Activated CD4-positive, CD25-positive, alpha-beta regulatory T cell treated with anti-CD3 and anti-CD28 coated beads, Interleukin-2, amount 50 U/mL, for 16 hours (primary cell): ENCODE measurements at regions not wholly inside any gene's neighbourhood (a gene's known extent, or its start where the extent isn't known, plus 50 kb on each side); places are given as distances from the start of the nearest gene placed in this dataset.

ENCODE experiments used
- DNase-seq: peaks from one replicate; pipeline ENCODE4 v3.0.0-alpha.2; 2020; ENCODE audit warnings: low read depth, low spot score

DNA sequence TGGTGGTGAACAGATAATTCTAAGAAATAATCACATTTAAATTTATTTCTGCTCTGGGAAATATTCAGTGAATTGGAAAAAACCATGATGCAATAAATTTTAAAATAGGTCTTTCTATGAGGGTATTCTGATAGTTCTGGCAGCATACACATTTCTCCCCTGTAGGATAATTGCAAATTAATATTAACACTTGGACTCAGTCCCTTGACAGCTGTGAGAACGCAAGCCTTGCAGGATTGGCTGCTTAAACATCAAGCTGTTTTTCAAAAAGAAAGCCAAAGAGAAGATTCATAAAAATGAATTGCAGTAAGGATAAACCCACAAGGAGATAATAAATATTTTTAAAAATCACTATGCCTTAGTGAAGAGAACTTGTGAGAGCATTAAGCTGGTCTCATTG, 180.0 kb downstream of the MTRR start:
- no peak for DNase-seq

DNA sequence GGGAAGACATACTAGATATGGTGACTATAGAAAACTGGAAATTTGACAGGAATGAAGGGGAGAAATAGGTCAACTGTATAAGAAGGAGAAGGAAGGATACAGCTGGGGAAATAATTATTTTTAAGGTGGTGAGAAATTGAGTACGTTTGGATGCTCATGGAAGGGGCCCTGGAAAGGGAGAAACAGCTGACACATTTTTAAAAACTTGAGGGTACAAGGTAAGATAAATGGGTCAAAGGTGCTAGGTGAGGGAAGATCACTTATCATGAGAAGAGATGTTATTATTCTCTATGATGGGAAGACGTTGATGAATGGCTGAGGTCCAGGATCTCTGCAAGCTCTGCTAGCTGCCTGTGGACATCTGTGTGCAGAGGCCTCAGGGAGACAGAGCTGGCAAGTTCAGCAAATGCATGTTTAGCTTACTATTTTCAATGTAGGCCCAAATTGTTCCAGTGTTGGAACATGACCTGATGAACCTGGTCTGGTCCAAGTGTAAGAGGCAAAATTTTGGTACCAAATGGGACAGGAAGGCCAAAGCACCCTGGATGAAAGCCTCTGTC, 181.7 kb downstream of the MTRR start:
- DNase-seq = no peak

DNA sequence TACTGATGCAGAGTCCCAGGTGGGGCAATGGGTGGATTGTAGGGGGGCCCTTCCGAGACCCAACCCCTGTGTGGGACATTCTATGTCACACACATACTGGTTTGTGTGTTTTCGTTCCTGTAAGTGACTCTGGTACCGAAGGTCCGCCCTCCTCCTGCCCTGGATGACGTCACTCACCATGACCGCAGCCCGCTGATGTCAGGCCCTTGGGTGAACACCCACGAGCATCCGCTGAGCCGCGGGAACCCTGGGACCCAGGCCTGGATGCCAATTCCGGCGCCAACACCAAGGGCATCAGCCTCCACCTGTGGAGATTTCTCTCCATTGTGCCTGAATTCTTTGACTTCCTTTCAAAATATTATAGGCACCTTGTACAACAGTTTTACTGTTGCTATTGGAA, 184.3 kb downstream of the MTRR start:
- DNase-seq = no peak

DNA sequence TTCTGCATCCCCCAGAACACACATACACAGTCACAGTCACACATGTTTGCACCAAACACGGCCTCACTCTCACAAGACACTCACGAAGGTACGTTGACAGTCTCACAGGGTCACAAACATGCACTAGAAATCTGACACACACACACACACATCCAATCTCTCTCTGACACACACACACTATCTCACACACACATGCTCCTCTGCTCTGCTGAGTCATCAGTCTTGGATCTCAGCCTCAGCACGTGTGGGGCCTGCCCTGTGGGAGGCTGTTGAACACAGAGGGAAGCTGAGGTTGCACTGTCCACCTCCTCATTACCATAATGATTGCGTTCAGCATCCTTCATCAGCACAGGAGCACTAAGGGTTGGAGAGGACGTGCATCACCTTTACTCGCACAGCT, 188.8 kb downstream of the MTRR start:
- no peak for DNase-seq

DNA sequence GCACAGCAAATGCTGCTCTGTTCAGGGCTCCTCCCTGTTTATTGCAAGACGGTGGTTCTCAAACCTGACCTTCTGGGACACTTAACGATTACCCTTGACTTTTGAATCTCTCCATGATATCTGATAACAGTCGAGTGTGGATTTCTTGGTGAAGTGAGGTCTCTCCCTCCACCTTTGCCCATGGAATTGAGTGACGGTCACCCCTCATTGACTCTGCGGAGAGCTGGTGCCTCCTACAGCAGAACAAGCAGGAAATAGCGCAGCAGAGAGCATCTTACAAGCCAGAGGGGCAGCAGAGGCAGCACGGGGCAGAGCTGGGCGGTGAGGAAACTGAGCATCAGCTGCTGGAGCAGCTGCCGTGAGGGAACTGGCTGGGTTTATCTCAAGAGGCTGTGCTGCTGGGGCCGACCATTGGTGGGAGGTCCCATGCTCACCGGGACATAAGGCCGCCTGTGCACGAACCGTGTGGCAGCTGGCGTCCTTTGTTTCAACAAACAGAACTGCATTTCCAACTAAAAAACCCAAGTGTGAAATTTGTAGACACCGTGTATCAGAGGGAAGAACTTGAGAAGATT, 189.8 kb downstream of the MTRR start:
- DNase-seq = no peak

DNA sequence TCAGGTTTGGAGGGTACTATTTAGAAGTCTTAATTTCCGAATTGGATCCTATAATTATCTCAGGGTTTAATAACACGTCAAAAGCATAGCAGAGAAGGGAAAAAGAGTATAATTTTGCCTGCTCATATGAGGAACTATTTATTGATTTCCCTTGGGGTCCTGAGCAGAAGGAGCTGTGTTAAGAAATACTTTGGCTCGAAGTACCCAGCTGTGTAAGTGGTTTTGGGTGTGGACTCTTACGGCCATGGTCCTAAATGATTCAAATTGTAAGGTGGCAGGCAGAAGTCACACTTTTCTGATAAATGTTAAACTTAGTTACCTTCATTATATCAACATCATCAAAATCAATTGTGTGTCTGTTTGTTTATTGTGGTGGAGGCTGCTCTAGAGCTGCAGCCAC, 190.4 kb downstream of the MTRR start:
- no peak for DNase-seq

DNA sequence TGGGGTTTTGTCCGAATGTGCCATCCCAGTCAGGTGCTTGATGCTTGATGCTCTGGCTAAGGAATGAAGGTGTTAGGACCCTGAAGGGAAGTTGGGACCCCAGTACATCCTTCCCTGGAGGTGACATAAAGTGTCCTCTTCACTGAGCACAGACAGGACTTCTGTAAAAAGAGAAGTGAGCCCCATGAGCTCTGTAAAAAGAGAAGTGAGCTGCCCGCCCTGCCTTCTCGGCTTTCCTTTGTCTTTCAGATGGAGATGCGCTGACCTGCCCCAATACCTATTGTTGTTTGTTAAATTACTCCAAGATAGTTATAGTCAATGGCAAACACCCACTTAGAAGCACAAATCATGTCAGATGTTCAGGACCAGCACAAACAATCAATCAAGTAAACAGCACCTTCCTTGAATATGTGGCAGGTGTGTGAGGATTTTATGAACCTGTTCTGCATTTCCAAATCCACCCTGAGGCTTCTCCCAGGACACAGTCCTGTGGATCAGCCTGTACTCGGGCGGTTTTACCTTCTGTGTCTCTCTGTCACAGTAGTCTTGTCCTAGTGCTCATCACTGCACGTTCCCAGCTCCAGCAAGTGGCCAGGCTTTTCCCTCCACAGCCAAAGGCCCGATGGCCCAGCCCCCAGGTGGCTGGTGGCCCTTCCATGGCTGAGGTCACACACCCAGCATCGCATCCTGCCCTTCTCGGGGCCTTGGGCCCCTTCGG, 191.4 kb downstream of the MTRR start:
- no peak for DNase-seq

DNA sequence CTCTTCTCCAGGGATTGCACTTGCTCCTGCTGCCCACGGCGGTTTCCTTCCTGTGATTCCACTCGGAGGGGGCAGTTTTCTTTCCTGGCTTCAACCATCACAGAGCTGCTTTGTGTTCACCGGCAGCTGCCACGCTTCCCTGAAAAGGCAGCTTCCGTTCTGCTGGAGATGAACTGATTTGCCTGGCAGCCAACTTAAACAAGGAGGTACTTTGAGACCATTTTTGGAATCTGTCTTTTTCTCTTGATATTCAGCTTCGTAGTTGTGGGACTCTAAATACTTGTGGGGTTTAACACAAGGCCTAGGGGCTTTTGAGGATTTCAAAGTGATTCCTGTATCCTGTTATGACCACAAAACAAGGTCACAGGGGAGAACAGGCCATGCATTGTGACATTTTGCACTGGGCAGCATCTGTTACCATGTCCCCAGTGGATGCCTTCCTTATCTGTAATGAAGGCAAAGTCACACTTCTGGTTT, 192.0 kb downstream of the MTRR start:
- no peak for DNase-seq

DNA sequence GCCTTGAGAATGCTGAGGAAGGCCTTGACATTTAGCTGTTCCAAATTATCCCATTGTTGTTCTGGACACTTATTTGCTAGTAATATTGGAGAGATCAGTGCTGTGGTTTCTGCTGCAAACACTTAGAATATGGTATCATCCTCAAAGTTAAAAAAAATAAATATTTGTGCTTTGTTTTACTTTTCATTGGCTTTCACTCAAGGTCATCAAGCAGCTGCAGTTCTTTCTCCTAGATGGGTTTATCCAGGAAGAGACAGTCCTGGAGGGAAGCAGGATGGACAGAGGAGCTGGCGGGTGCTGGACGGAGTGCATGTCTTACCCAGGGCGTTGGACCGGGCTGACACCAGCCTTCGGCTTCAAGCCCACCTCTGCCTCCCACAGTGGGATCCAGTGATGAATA, 193.6 kb downstream of the MTRR start:
- DNase-seq = no peak

DNA sequence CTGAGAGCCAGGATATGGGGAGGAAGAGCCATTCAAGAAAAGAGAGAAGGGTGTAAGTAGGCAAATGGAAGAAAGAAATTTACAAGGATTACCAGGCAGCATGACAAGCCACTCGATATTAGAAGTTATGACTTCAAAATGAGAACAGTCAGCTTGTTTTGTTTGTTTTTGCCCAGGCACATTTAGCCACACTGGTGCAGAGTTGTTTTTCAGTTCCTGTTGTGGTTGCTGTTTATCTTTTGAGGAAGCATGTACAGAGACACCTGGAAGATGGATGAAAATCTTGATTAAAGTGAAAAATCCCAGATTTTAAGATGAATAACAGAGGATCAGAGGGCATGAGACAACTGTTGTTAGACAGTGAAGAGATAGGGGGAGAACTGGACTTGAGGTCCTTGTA, 199.1 kb downstream of the MTRR start:
- DNase-seq = no peak

DNA sequence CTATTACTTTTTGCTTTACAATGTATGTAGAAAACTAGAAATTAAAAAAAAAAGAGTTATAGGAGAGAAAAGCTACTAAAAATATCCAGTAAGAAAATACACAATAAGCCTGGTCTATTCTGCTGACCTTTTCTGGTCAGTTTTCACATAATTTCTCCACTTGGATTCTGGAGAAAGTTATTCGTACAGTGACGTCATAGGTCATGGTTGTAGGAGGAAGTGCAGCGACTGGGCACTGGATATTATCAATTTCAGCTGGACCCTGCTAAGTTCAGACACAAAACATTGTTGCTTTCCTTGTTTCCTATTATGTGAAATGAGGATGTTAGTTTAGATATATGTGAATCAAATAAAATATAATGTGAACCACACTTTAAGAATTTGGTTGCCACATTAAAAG, 201.2 kb downstream of the MTRR start:
- no peak for DNase-seq

DNA sequence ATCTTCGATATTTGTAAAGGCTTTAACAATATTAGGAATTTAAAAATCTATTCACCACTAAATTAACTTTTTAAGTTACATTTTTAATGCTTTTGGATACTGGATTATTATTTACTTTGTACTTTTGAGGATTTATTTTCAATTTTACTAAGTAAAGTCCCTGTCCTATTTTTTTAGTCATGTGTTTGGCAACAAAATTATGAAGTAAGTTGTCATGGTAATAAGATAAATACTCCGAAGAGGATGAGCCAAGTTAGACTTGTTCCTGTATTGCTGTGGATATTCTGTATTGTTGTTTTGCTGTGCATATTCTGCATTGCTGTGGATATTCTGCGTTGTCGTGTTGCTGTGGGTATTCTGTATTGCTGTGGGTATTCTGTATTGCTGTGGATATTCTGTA, 210.1 kb downstream of the MTRR start:
- no peak for DNase-seq

DNA sequence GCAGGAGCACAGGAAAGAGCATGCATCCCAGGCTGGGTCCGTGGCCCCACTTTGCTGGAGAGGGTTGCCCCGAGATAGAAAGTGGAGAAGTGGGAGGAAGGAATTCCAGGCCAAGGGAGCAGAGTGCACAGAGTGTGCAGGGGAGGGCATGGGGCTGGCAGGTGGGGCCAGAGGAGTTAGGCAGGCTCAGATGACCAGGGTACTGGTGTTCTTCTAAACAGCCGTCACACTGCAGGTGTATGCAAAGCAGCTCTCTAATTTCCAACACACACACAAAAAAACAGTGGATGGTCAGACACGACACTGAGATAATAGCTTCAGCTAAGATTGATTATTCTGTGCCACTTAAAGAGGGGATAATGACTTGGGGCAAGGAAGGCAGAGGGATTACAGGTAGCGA, 212.2 kb downstream of the MTRR start:
- no peak for DNase-seq

DNA sequence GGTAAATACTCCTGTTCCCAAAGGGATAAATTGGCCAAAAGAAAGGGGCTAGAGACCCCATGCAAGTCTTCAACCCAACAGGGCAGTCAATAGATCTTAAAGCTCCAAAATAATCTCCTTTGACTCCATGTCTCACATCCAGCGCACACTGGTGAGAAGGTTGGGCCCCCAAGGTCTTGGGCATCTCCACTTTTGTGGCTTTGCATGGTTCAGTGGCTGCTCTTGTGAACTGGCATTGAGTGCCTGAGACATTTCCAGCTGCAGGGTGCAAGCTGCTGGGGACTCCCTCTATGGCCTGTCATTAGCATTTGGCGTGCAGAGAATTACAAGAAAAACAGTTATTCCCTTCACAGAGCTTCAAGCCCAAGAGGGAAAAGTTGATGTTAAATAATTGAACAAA, 224.7 kb downstream of the MTRR start:
- DNase-seq = no peak

DNA sequence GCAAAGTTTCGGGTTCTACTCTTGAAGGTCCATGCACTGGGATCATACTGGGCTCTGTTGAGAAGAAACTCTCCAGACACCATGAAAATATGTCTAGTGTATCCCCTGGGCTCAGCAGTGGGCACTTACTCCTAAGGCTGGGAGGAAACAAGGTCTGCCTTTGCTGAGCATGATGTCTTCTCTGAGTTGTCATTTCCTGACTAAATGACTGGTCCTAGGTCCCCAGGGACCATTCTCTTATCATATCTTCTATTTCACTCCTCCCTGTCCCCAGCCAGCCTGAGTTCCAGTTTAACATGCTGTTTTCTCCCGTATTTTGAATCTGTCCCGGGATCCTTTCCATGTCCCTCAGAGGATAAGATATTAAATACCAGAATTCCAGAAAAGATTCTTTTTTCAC, 225.4 kb downstream of the MTRR start:
- no peak for DNase-seq

DNA sequence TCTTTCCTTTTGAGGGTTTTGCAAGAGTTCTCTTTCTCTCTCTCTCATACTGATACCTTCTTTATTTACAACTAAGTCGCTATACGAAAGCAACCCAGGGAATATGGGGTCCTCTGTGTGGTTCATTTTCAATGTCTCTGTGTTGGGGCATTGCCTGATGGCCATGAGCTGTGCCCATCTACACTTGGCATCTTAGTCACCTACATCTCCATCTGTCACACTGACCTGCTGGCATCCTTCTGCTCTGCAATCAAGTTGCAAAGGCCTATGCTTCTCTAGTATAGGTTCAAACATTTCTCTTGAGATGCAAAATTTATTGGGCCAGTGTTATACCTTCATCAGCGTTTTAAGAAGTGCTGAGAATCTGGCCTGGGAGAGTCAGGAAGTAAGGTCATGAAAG, 228.2 kb downstream of the MTRR start:
- no peak for DNase-seq

DNA sequence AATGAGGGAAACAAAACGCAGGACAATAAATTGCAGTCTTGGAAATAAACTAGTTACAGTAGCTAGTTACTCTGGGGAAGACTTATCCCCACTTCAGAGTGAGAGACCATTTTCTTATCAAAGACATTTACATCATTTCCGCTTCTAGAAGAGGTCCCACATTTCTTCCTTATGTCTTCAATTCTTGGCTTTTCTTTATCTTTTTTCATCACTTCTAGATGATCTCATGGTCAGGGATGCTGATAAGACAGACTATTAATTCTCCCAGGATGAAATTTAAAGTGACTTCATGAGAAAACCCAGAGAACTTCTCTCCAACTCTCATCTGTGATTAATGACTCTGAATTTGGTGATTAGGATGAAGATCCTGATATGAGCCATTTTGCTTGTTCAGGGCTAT, 229.1 kb downstream of the MTRR start:
- no peak for DNase-seq

DNA sequence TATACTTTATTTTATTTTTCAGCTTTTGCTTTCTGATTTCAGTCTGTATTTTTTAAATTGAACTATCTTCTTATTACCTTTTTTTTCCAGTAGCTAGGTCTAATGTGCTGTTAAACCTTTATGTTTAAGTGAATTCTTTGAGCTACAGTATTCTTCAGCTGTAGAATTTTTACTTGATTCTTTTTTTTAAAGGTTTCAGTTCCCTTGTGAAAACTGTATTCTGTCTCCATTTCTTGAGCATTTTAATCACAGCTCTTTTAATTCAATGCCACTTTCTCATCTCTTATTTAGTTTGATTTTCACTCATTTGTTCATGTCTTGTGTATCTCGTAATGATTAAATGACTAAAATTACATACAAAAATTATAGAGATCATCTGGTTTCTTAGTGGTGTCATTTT, 233.8 kb downstream of the MTRR start:
- DNase-seq = no peak

DNA sequence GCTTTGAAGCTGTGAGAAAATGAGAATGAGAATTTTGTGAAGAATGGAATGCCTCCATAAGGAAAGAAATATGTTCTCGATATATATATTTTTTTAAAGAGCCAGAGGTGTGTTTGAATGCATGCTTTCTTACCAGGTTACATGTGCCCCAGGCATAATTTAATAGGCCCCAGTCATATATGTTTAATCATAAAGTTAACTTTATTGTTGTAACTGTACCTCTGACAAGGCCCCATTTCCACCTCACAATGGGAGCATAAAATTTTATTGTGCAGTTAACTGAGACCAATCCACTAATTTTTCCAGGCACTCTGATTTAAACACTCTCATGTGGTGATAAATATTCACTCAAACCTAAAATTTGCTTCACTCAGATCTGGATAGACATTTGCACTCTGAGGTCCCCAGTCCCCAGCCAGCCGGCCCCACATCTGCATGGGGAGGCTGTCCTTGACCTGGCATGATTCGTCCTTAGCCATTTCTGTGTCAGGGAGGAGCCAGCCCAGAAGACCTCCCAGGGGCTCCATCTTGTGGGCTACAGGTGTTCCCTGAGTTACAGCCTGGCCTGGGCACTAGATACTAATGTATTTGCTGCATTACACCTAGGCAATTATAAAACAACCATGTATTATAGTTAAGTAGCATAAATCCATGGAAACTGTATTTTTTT, 245.8 kb downstream of the MTRR start:
- no peak for DNase-seq

DNA sequence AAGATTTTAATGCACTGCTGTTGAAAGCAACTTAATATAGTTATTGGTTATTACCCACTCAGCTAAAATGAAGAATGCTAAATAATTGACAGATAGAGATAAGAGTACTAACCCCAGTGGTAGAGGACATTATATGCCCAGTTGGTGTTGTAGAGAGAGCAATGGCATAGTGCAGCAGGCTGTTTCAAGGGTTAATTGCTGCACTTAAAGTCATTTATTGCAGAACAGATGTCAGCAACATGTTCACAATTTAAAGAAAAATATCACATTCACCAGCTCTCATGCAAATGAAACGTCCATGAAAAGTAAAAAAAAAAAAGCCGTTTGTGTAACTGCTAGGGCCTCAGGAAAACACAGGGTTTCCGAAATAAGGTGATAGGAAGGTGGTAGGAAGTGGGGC, 254.6 kb downstream of the MTRR start:
- no peak for DNase-seq

DNA sequence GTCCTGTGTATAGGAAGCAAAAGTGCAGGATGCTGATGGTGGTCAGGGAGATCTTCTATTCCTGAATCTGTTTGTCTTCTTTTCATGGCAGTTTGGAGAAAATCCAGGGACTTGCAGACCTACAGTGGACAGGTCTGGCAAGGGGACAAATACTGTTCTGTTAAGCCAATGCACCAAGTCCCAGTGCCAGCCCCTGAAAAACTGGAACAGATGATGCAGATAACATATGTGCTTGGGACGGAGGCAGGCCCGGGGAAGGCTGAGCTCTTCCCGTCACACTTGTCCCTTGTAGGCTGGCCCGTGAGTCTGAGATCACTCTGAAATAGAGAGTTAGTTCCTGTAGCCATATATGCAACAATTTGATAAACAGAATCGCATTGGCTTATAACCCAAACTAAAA, 265.7 kb downstream of the MTRR start:
- no peak for DNase-seq

DNA sequence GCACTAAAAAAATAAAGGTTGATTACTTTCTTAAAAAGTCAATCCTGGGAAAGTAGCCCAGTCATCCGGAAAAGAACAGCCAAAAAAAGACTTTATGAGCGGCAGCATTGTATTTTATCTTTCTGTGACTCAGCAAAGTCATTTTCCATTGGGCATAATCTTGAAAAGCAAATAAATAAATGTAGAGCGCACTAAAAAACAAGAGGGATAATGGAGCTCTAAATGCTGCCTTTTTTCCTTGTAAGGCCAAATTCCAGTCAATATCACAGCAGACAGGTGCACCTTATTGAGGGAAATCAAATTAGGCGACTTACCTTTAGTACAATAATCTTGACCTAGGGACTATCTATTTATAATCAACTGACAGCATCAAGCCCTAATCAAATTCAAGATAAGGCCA, 266.8 kb downstream of the MTRR start:
- DNase-seq = no peak

DNA sequence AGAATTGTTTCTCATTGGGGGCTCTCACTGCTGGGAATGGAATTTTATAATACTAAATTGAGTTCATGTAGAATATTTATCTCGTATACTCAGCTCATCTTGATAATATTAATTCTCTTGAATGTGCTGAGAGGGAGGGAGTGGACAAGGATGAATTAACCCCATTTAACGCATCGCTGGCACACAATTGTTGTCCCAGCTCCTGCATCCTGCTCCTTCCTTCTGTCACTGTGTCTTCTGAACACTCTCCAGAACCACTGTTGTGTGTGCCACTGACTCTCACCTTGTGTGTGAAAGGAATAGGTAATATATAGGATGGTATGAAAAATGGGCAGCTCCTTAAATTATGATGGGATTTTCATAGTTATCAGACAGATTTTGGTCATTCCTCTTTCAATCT, 267.3 kb downstream of the MTRR start:
- no peak for DNase-seq
